IPS-20b (cell line): ENCODE measurements at regions not wholly inside any gene's neighbourhood (a gene's known extent, or its start where the extent isn't known, plus 50 kb on each side); places are given as distances from the start of the nearest gene placed in this dataset.

Source experiments
- H3K27ac ChIP-seq: one replicate; pipeline ENCODE4 v1.5.1; 2013; ENCODE audit warnings: low read length
- H3K27me3 ChIP-seq: 2 replicates; pipeline ENCODE4 v1.6.1; 2013; ENCODE audit warnings: mild to moderate bottlenecking, low read length, inconsistent platforms; ENCODE audit not compliant: insufficient read depth
- H3K36me3 ChIP-seq: 2 replicates; pipeline ENCODE4 v1.6.1; 2013; ENCODE audit warnings: low read depth, mild to moderate bottlenecking, inconsistent platforms, low read length, moderate library complexity; ENCODE audit not compliant: insufficient read depth
- H3K4me1 ChIP-seq: 2 replicates; pipeline ENCODE4 v1.6.1; 2013; ENCODE audit warnings: mild to moderate bottlenecking, control low read depth, inconsistent platforms, low read length, moderate library complexity; ENCODE audit not compliant: insufficient read depth
- H3K4me3 ChIP-seq: 2 replicates; pipeline ENCODE4 v1.5.1; 2013; ENCODE audit warnings: mild to moderate bottlenecking, low read length, inconsistent platforms
- H3K9ac ChIP-seq: 2 replicates; pipeline ENCODE4 v1.6.1; 2013; ENCODE audit warnings: low read depth, mild to moderate bottlenecking, inconsistent platforms, low read length, moderate library complexity
- H3K9me3 ChIP-seq: 2 replicates; pipeline ENCODE4 v1.6.1; 2013; ENCODE audit warnings: mild to moderate bottlenecking, low read depth, low read length, inconsistent platforms; ENCODE audit not compliant: insufficient read depth

GRCh38 chr2:160989778-160990177 is 170.4 kb upstream of the TANK start:
- H3K4me3 ChIP-seq: no peak overlapping the region
- no peak overlapping the region for H3K9ac ChIP-seq
- H3K36me3 ChIP-seq: no peaks in the 10 kb centered on the region
- no peaks in the 10 kb centered on the region for H3K27me3 ChIP-seq
- H3K9me3 ChIP-seq: no peaks in the 10 kb centered on the region
- no peak overlapping the region for H3K27ac ChIP-seq
- peaks cover 2% of the 10 kb centered on the region; the same call in 1 of the 2 replicates for H3K4me1 ChIP-seq

- Histone ChIP-seq H3K4me1 (peaks cover 2% of the 10 kb centered on the region; the same call in 1 of the 2 replicates), H3K9ac (no peak overlapping the region), H3K27ac (no peak overlapping the region), H3K9me3 (no peaks in the 10 kb centered on the region), H3K4me3 (no peak overlapping the region), H3K36me3 (no peaks in the 10 kb centered on the region), H3K27me3 (no peaks in the 10 kb centered on the region)
Observed at GRCh38 chr2:160993654-160994061, 166.6 kb upstream of the TANK start.

- no peaks in the 10 kb centered on the region for H3K9me3 ChIP-seq
- H3K4me3 ChIP-seq: no peak overlapping the region
- peaks cover 2% of the 10 kb centered on the region; the same call in 1 of the 2 replicates for H3K4me1 ChIP-seq
- no peaks in the 10 kb centered on the region for H3K36me3 ChIP-seq
- no peaks in the 10 kb centered on the region for H3K27me3 ChIP-seq
- no peak overlapping the region for H3K27ac ChIP-seq
- no peak overlapping the region for H3K9ac ChIP-seq
Observed at GRCh38 chr2:160994141-160995002, 165.9 kb upstream of the TANK start.

GRCh38 chr2:160996584-160996983 is 163.6 kb upstream of the TANK start:
- Histone ChIP-seq H3K9me3 (no peaks in the 10 kb centered on the region), H3K4me3 (no peak overlapping the region), H3K27ac (no peak overlapping the region), H3K27me3 (no peaks in the 10 kb centered on the region), H3K9ac (no peak overlapping the region), H3K36me3 (no peaks in the 10 kb centered on the region), H3K4me1 (peaks cover 2% of the 10 kb centered on the region; the same call in 1 of the 2 replicates)

DNA sequence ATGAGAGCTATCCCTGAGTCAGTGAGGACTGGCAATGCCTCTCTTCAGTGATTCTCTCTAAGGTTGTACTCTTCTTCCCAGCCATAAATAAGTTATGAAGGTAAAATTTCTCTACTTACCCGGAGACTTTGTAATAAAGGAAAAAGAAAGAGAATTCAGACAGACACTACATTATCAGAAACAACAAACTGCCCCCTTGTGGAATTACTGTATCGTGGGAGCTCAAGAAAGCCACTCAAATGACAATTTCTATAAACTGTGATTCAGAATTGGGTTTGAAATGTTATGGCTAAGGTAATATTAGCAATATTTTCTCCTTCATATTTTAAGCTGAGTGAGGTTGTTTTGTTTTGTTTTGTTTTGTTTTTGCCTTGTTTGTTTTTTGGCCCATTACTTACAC is 155.8 kb upstream of the TANK start:
- Histone ChIP-seq H3K27me3 (no peaks in the 10 kb centered on the region), H3K4me1 (peaks cover 6% of the 10 kb centered on the region; the same call in 1 of the 2 replicates), H3K9me3 (peaks cover 5% of the 10 kb centered on the region; the same call in 1 of the 2 replicates), H3K27ac (no peak overlapping the region), H3K9ac (no peak overlapping the region), H3K36me3 (no peaks in the 10 kb centered on the region), H3K4me3 (no peak overlapping the region)

DNA sequence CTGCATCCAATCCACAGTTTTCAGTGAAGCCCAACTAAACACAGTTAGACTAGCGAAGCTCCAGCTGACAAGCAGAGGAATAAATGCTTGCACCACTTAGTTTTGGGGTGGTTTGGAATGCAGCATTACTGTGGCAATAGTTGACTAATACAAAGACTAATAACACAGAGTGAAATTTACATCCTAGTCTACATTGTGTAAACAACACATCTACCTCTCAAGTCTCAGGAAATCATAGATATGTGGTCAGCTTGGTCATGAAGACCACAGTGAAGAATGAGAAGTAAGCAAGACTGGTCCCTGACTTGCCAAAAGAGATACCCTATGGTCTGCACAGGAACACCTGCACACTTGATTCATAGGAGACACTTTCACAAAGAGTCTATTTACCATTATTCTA is 155.1 kb upstream of the TANK start:
- H3K27me3 ChIP-seq: no peaks in the 10 kb centered on the region
- H3K36me3 ChIP-seq: no peaks in the 10 kb centered on the region
- peaks cover 5% of the 10 kb centered on the region; the same call in 1 of the 2 replicates for H3K9me3 ChIP-seq
- no peak overlapping the region for H3K9ac ChIP-seq
- H3K27ac ChIP-seq: no peak overlapping the region
- H3K4me1 ChIP-seq: peaks cover 6% of the 10 kb centered on the region; the same call in 1 of the 2 replicates
- no peak overlapping the region for H3K4me3 ChIP-seq

DNA sequence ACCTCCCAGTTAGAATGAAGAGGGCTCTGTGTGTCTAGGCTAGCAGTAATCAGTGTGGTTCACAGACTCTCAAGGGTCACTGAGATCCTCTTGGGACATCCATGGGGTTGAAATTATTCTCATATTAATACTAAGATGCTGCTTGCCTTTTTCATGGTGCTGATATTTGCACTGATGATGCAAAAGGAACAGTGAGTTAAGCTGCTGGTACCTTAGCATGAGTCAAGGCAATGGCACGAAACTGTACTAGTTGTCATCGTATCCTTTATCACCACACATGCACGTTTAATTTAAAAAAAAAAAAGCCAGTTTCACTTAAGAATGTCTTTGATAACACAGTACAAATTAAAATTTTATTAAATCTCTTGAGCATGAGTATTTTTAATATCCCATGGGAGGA is 151.9 kb upstream of the TANK start:
- H3K9me3 ChIP-seq: peaks cover 1% of the 10 kb centered on the region; the same call in 1 of the 2 replicates
- H3K4me3 ChIP-seq: no peak overlapping the region
- no peaks in the 10 kb centered on the region for H3K36me3 ChIP-seq
- no peak overlapping the region for H3K27ac ChIP-seq
- no peak overlapping the region for H3K9ac ChIP-seq
- no peaks in the 10 kb centered on the region for H3K27me3 ChIP-seq
- H3K4me1 ChIP-seq: peaks cover 6% of the 10 kb centered on the region; the same call in 1 of the 2 replicates

- no peak overlapping the region for H3K4me3 ChIP-seq
- H3K9me3 ChIP-seq: no peaks in the 10 kb centered on the region
- H3K27ac ChIP-seq: no peak overlapping the region
- no peak overlapping the region for H3K9ac ChIP-seq
- H3K27me3 ChIP-seq: no peaks in the 10 kb centered on the region
- H3K4me1 ChIP-seq: no peaks in the 10 kb centered on the region
- no peaks in the 10 kb centered on the region for H3K36me3 ChIP-seq
Observed at GRCh38 chr2:161010503-161011015, 149.7 kb upstream of the TANK start.

- no peaks in the 10 kb centered on the region for H3K36me3 ChIP-seq
Observed at GRCh38 chr2:161017780-161018470, 142.3 kb upstream of the TANK start.

DNA sequence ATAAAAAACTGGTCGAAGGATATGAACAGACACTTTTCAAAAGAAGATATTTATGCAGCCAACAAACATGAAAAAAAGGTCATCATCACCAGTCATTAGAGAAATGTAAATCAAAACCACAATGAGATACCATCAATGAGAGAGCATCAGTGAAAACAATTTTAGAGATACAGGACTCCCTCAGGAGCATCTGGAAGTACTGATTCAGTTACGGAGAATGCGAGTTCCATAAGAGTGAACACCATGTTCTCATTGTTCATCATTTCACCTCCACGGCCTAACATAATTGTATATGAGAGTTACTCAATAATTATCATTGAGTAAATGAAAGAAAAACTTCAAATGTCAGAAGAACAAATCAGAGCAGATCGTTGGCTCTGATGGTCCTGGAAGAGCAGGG is 140.9 kb upstream of the TANK start:
- Histone ChIP-seq H3K27me3 (no peaks in the 10 kb centered on the region), H3K4me1 (no peaks in the 10 kb centered on the region), H3K36me3 (no peaks in the 10 kb centered on the region), H3K9ac (no peak overlapping the region), H3K27ac (no peak overlapping the region), H3K9me3 (no peaks in the 10 kb centered on the region), H3K4me3 (no peak overlapping the region)

More at GRCh38 chr2:161017780-161018470, 142.3 kb upstream of the TANK start:
- H3K4me3 ChIP-seq: no peak overlapping the region
- no peaks in the 10 kb centered on the region for H3K9me3 ChIP-seq
- H3K4me1 ChIP-seq: no peaks in the 10 kb centered on the region
- H3K9ac ChIP-seq: no peak overlapping the region
- no peak overlapping the region for H3K27ac ChIP-seq
- H3K27me3 ChIP-seq: no peaks in the 10 kb centered on the region

DNA sequence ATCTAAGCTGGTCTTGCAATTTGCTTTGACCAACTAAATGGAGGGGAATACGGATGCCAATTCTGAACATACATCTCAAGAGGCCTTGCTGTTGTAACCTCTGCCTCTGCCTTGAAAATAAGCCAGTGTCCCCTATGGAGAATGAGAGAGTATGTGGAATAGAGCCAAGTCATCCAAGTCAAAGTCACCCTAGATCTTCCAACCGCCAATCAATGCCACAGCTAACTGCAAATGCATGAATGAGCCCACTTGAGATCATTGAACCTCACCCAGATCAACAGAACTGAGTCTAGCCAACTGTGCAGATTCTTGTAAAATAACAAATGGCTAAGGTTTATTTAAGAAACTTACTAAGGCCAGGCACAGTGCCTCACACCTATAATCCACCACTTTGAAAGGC is 139.8 kb upstream of the TANK start:
- Histone ChIP-seq H3K4me3 (no peak overlapping the region), H3K4me1 (no peaks in the 10 kb centered on the region), H3K27ac (no peak overlapping the region), H3K9me3 (no peaks in the 10 kb centered on the region), H3K9ac (no peak overlapping the region), H3K27me3 (no peaks in the 10 kb centered on the region), H3K36me3 (no peaks in the 10 kb centered on the region)
